ENCODE measurements at regions not wholly inside any gene's neighbourhood (a gene's known extent, or its start where the extent isn't known, plus 50 kb on each side); places are given as distances from the start of the nearest gene placed in this dataset.

DNA sequence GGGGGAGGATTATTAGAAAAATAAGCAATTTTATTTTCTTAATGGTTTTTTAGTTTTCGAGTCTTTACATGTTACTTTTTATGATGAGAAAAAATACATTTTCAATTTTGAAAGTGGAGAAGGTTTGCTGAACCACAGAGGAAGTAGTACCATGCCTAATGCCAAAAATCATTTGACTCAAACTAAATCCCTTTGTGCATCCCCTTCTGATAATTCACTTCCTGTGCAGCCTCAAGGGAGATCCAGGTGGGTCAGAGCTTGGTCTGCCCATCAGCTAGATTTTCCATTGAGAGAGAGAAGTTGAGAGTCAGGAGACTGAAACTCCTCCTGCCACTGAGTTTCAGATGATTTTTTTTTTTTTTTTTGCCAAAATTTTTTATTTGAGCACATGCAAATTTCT is 571.7 kb downstream of the LIG4 start (continued):
- TF ChIP-seq, protein P1, sequence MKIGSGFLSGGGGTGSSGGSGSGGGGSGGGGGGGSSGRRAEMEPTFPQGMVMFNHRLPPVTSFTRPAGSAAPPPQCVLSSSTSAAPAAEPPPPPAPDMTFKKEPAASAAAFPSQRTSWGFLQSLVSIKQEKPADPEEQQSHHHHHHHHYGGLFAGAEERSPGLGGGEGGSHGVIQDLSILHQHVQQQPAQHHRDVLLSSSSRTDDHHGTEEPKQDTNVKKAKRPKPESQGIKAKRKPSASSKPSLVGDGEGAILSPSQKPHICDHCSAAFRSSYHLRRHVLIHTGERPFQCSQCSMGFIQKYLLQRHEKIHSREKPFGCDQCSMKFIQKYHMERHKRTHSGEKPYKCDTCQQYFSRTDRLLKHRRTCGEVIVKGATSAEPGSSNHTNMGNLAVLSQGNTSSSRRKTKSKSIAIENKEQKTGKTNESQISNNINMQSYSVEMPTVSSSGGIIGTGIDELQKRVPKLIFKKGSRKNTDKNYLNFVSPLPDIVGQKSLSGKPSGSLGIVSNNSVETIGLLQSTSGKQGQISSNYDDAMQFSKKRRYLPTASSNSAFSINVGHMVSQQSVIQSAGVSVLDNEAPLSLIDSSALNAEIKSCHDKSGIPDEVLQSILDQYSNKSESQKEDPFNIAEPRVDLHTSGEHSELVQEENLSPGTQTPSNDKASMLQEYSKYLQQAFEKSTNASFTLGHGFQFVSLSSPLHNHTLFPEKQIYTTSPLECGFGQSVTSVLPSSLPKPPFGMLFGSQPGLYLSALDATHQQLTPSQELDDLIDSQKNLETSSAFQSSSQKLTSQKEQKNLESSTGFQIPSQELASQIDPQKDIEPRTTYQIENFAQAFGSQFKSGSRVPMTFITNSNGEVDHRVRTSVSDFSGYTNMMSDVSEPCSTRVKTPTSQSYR (CRISPR knock-in tag; IDR thresholded peaks at IDR 0.05), result no peak
- TF ChIP-seq, protein P2, sequence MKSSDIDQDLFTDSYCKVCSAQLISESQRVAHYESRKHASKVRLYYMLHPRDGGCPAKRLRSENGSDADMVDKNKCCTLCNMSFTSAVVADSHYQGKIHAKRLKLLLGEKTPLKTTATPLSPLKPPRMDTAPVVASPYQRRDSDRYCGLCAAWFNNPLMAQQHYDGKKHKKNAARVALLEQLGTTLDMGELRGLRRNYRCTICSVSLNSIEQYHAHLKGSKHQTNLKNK (CRISPR knock-in tag; IDR thresholded peaks at IDR 0.05), result no peak
- TF ChIP-seq, protein P3, sequence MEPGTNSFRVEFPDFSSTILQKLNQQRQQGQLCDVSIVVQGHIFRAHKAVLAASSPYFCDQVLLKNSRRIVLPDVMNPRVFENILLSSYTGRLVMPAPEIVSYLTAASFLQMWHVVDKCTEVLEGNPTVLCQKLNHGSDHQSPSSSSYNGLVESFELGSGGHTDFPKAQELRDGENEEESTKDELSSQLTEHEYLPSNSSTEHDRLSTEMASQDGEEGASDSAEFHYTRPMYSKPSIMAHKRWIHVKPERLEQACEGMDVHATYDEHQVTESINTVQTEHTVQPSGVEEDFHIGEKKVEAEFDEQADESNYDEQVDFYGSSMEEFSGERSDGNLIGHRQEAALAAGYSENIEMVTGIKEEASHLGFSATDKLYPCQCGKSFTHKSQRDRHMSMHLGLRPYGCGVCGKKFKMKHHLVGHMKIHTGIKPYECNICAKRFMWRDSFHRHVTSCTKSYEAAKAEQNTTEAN (CRISPR knock-in tag; IDR thresholded peaks at IDR 0.05), result no peak
- TF ChIP-seq GRHL2 (CRISPR knock-in tag; IDR thresholded peaks at IDR 0.05; ENCODE audit: insufficient replicate concordance, severe bottlenecking), result no peak
- no peak for TF ChIP-seq ESRRA (CRISPR knock-in tag; IDR thresholded peaks at IDR 0.05; ENCODE audit: borderline replicate concordance)
- TF ChIP-seq OVOL2 (CRISPR knock-in tag; IDR thresholded peaks at IDR 0.05; ENCODE audit: borderline replicate concordance), result no peak
- TF ChIP-seq NFYB (CRISPR knock-in tag; conservative IDR thresholded peaks at IDR 0.05; ENCODE audit: low read depth), result no peak
- TF ChIP-seq SP1 (CRISPR knock-in tag; conservative IDR thresholded peaks at IDR 0.05), result no peak
- TF ChIP-seq EMX1 (CRISPR knock-in tag; IDR thresholded peaks at IDR 0.05), result no peak
- TF ChIP-seq, protein P4, sequence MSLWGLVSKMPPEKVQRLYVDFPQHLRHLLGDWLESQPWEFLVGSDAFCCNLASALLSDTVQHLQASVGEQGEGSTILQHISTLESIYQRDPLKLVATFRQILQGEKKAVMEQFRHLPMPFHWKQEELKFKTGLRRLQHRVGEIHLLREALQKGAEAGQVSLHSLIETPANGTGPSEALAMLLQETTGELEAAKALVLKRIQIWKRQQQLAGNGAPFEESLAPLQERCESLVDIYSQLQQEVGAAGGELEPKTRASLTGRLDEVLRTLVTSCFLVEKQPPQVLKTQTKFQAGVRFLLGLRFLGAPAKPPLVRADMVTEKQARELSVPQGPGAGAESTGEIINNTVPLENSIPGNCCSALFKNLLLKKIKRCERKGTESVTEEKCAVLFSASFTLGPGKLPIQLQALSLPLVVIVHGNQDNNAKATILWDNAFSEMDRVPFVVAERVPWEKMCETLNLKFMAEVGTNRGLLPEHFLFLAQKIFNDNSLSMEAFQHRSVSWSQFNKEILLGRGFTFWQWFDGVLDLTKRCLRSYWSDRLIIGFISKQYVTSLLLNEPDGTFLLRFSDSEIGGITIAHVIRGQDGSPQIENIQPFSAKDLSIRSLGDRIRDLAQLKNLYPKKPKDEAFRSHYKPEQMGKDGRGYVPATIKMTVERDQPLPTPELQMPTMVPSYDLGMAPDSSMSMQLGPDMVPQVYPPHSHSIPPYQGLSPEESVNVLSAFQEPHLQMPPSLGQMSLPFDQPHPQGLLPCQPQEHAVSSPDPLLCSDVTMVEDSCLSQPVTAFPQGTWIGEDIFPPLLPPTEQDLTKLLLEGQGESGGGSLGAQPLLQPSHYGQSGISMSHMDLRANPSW (CRISPR knock-in tag; conservative IDR thresholded peaks at IDR 0.05; ENCODE audit: low read depth), result no peak
- TF ChIP-seq, protein P5, sequence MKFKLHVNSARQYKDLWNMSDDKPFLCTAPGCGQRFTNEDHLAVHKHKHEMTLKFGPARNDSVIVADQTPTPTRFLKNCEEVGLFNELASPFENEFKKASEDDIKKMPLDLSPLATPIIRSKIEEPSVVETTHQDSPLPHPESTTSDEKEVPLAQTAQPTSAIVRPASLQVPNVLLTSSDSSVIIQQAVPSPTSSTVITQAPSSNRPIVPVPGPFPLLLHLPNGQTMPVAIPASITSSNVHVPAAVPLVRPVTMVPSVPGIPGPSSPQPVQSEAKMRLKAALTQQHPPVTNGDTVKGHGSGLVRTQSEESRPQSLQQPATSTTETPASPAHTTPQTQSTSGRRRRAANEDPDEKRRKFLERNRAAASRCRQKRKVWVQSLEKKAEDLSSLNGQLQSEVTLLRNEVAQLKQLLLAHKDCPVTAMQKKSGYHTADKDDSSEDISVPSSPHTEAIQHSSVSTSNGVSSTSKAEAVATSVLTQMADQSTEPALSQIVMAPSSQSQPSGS (CRISPR knock-in tag; IDR thresholded peaks at IDR 0.05; ENCODE audit: borderline replicate concordance, low read depth), result no peak

DNA sequence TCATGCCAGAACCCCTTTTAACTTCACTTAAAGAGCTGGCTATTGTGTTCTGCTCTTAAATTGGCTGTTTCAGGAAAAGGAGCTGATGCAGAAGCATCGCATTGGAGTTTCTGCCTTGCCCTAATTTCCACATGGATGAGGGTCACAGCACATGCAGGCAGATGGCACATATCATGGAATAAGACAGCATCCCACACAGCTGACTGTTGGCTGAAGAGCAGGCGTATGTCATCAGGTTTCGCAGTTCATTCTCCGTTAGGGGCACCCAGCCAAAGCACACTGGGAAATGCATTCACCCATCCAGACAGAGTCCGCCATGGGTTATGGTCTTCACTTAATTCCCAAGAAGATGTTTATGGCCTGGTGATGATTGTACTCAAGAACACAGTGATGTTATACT is 572.5 kb downstream of the LIG4 start:
- H3K27ac Mint-ChIP-seq, result no peak overlapping the region
- no peaks in the 10 kb centered on the region for H3K27me3 Mint-ChIP-seq (ENCODE audit: low read depth)
- CTCF ChIA-PET, result interaction anchor here (1.3 kb wide), 1 partner anchor 8 kb away, joined by 5 read pairs; no protein-coding TSS in a partner anchor
- no peak for TF ChIP-seq TEAD4 (CRISPR knock-in tag; IDR thresholded peaks at IDR 0.05)
- no peak for TF ChIP-seq FOXP1 (CRISPR knock-in tag; IDR thresholded peaks at IDR 0.05; ENCODE audit: borderline replicate concordance)
- TF ChIP-seq CREM (CRISPR knock-in tag; IDR thresholded peaks at IDR 0.05), result no peak
- TF ChIP-seq, protein P4 (CRISPR knock-in tag; conservative IDR thresholded peaks at IDR 0.05; ENCODE audit: low read depth), result no peak
- no peak for TF ChIP-seq MYBL2 (CRISPR knock-in tag; IDR thresholded peaks at IDR 0.05)
- TF ChIP-seq CREB1 (CRISPR knock-in tag; IDR thresholded peaks at IDR 0.05), result no peak
- TF ChIP-seq, protein P6, sequence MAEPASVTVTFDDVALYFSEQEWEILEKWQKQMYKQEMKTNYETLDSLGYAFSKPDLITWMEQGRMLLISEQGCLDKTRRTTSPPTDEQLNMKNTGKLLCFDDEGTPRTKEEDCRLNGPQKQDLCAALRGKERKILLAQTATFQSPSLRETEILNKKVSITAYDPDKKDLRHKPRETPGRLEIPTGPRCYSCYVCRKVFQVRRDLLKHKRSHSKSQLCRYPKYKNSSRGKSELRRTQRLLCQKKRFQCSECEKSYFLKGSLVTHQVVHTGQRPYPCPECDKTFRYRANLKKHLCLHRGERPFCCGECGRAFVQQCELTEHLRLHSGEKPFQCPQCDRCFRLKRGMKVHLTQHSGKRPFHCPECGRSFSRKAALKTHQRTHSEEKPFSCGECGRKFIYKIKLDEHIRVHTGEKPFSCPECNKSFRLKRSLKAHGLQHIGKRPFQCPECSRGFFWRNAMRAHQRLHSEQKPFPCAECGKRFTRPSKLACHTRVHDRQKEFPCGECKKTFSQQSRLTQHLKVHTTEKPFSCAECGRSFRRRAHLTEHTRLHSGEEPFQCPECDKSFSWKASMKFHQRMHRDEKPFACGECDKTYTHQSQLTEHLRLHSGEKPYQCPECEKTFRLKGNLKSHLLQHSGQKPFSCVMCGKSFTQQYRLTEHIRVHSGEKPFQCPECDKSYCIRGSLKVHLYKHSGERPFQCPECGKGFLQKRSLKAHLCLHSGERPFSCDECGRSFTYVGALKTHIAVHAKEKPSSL (CRISPR knock-in tag; conservative IDR thresholded peaks at IDR 0.05), result no peak
- TF ChIP-seq, protein P7, sequence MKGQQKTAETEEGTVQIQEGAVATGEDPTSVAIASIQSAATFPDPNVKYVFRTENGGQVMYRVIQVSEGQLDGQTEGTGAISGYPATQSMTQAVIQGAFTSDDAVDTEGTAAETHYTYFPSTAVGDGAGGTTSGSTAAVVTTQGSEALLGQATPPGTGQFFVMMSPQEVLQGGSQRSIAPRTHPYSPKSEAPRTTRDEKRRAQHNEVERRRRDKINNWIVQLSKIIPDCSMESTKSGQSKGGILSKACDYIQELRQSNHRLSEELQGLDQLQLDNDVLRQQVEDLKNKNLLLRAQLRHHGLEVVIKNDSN (CRISPR knock-in tag; IDR thresholded peaks at IDR 0.05), result no peak
- TF ChIP-seq, protein P8, sequence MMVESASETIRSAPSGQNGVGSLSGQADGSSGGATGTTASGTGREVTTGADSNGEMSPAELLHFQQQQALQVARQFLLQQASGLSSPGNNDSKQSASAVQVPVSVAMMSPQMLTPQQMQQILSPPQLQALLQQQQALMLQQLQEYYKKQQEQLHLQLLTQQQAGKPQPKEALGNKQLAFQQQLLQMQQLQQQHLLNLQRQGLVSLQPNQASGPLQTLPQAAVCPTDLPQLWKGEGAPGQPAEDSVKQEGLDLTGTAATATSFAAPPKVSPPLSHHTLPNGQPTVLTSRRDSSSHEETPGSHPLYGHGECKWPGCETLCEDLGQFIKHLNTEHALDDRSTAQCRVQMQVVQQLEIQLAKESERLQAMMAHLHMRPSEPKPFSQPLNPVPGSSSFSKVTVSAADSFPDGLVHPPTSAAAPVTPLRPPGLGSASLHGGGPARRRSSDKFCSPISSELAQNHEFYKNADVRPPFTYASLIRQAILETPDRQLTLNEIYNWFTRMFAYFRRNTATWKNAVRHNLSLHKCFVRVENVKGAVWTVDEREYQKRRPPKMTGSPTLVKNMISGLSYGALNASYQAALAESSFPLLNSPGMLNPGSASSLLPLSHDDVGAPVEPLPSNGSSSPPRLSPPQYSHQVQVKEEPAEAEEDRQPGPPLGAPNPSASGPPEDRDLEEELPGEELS (CRISPR knock-in tag; IDR thresholded peaks at IDR 0.05), result no peak
- no peak overlapping the region for H3K4me3 Mint-ChIP-seq
- no peaks in the 10 kb centered on the region for H3K9me3 Mint-ChIP-seq
- no peak for ATAC-seq
- H3K36me3 Mint-ChIP-seq, result no peaks in the 10 kb centered on the region
- POLR2A ChIA-PET, result no interaction called here
- H3K4me1 Mint-ChIP-seq, result peaks cover 6% of the 10 kb centered on the region; the same call in 1 of the 2 replicates
- no peak for DNase-seq (ENCODE audit: low spot score)
